Keratinocyte (primary cell): ENCODE measurements at regions not wholly inside any gene's neighbourhood (a gene's known extent, or its start where the extent isn't known, plus 50 kb on each side); places are given as distances from the start of the nearest gene placed in this dataset.

Source experiments
- DNase-seq: peaks from one replicate; pipeline ENCODE4 v3.0.0-alpha.2; 2011; ENCODE audit warnings: low read depth, missing footprints, low spot score
- FAIRE-seq: peaks from 2 replicates; lab custom pipeline; 2011; peaks lifted over from hg19 to GRCh38; lab: Jason Lieb, UNC
- H2AFZ ChIP-seq: 2 replicates; pipeline ENCODE4 v1.6.0; 2012; ENCODE audit warnings: low read length, control low read depth, inconsistent platforms; ENCODE audit not compliant: control insufficient read depth
- H3K27ac ChIP-seq: 2 replicates; pipeline ENCODE4 v1.5.1; 2011; ENCODE audit warnings: low read length; ENCODE audit not compliant: control insufficient read depth, insufficient read depth
- H3K27me3 ChIP-seq: 3 replicates; pipeline ENCODE4 v1.6.0; 2011; ENCODE audit warnings: low read length; ENCODE audit not compliant: control insufficient read depth, insufficient read depth; ENCODE audit errors: extremely low read depth
- H3K36me3 ChIP-seq, 2 experiments: 2 replicates in 1 of 2; 3 replicates in 1 of 2; pipeline ENCODE4 v1.5.1; 2011; ENCODE audit warnings: low read length in 2 of 2, mild to moderate bottlenecking in 1 of 2; ENCODE audit not compliant: control insufficient read depth in 2 of 2, insufficient read depth in 2 of 2; ENCODE audit errors: extremely low read depth in 1 of 2
- H3K4me1 ChIP-seq: 3 replicates; pipeline ENCODE4 v1.5.1; 2011; ENCODE audit warnings: low read length; ENCODE audit not compliant: control insufficient read depth, insufficient read depth; ENCODE audit errors: extremely low read depth
- H3K4me2 ChIP-seq: 3 replicates; pipeline ENCODE4 v1.6.0; 2011; ENCODE audit warnings: low read depth, low read length; ENCODE audit not compliant: control insufficient read depth, insufficient read depth; ENCODE audit errors: extremely low read depth
- H3K4me3 ChIP-seq, 3 experiments: fragments of 200-600 bp in 1 of 3; sonication (generic) in 1 of 3; 2 replicates in 2 of 3; 3 replicates in 1 of 3; pipeline ENCODE4 v1.5.1; 2011 to 2016; ENCODE audit warnings: low read length in 3 of 3, mild to moderate bottlenecking in 3 of 3, control low read depth in 2 of 3, inconsistent platforms in 1 of 3, low read depth in 1 of 3, mixed read lengths in 1 of 3, mixed run types in 1 of 3, moderate library complexity in 1 of 3; ENCODE audit not compliant: control insufficient read depth in 2 of 3, insufficient read depth in 2 of 3; ENCODE audit errors: extremely low read depth in 1 of 3
- H3K79me2 ChIP-seq: 2 replicates; pipeline ENCODE4 v1.6.0; 2012; ENCODE audit warnings: low read length; ENCODE audit not compliant: control insufficient read depth, insufficient read depth
- H3K9ac ChIP-seq: 3 replicates; pipeline ENCODE4 v1.6.0; 2011; ENCODE audit warnings: low read length; ENCODE audit not compliant: control insufficient read depth, insufficient read depth; ENCODE audit errors: extremely low read depth
- H3K9me1 ChIP-seq: 3 replicates; pipeline ENCODE4 v1.6.0; 2011; ENCODE audit warnings: low read length; ENCODE audit not compliant: control insufficient read depth, insufficient read depth; ENCODE audit errors: extremely low read depth
- H3K9me3 ChIP-seq: 2 replicates; pipeline ENCODE4 v1.5.1; 2012; ENCODE audit warnings: low read depth, low read length; ENCODE audit not compliant: control insufficient read depth
- H4K20me1 ChIP-seq: 3 replicates; pipeline ENCODE4 v1.6.0; 2011; ENCODE audit warnings: low read length; ENCODE audit not compliant: control insufficient read depth, insufficient read depth; ENCODE audit errors: extremely low read depth
- EZH2 ChIP-seq: IDR thresholded peaks from one replicate; pipeline ENCODE4 v1.6.1; 2012; ENCODE audit warnings: inconsistent platforms, mild to moderate bottlenecking, low read length, moderate library complexity
- dilution Hi-C: fragments of 300-500 bp; cut with MboI; formaldehyde crosslinking; loops from one replicate; pipeline ENCODE4 v1.7.0; 2020; ENCODE audit warnings: low sequenced_read_pairs; ENCODE audit not compliant: extremely low pct_ligation_motif_present
- TF ChIP-seq, protein P1 (sequence below), 3 experiments: IDR thresholded peaks in 1 of 3; conservative IDR thresholded peaks in 1 of 3; optimal IDR thresholded peaks in 1 of 3; 2 replicates in 2 of 3; 3 replicates in 1 of 3; pipeline versions ENCODE3 to v1.5.1; 2011; ENCODE audit warnings: low read length in 3 of 3, mild to moderate bottlenecking in 3 of 3, moderate library complexity in 2 of 3, control low read depth in 1 of 3, inconsistent platforms in 1 of 3; ENCODE audit not compliant: insufficient read depth in 2 of 3; ENCODE audit errors: extremely low read depth in 1 of 3

DNA sequence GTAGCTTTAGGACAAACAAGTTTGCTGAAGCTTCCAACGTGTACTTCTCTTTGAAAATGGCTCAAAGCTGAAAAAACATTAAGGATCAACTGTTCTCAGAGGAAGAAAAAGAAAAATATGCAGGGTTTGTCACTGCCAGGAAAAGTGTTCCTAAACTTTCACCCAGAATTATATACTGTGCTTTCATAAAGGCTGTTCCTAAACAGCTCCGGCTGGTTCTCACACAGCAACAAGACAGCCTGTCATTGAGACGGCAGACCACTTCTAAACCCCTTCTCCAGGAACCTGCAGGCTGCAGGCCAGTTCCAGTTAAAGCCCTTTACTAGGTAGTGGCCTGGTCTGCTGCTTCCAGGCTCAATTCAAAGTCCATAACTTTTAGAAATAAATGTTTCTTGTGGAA, 97.4 kb upstream of the SOX4 start:
- no peaks in the 10 kb centered on the region for H4K20me1 ChIP-seq
- H3K4me1 ChIP-seq = no peaks in the 10 kb centered on the region
- H2AFZ ChIP-seq = no peak overlapping the region
- no peaks in the 10 kb centered on the region for H3K36me3 ChIP-seq
- H3K9ac ChIP-seq = no peak overlapping the region
- no peak overlapping the region for H3K27ac ChIP-seq
- dilution Hi-C loops = no loop called here
- no peak for FAIRE-seq
- H3K9me1 ChIP-seq = no peaks in the 10 kb centered on the region
- no peaks in the 10 kb centered on the region for H3K9me3 ChIP-seq
- TF ChIP-seq EZH2 = no peak
- TF ChIP-seq, protein P1, sequence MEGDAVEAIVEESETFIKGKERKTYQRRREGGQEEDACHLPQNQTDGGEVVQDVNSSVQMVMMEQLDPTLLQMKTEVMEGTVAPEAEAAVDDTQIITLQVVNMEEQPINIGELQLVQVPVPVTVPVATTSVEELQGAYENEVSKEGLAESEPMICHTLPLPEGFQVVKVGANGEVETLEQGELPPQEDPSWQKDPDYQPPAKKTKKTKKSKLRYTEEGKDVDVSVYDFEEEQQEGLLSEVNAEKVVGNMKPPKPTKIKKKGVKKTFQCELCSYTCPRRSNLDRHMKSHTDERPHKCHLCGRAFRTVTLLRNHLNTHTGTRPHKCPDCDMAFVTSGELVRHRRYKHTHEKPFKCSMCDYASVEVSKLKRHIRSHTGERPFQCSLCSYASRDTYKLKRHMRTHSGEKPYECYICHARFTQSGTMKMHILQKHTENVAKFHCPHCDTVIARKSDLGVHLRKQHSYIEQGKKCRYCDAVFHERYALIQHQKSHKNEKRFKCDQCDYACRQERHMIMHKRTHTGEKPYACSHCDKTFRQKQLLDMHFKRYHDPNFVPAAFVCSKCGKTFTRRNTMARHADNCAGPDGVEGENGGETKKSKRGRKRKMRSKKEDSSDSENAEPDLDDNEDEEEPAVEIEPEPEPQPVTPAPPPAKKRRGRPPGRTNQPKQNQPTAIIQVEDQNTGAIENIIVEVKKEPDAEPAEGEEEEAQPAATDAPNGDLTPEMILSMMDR (optimal IDR thresholded peaks at IDR 0.05 in 1 of 3, IDR thresholded peaks at IDR 0.05 in 1 of 3, conservative IDR thresholded peaks at IDR 0.05 in 1 of 3; ENCODE audit: extremely low read depth in 1 of 3, insufficient read depth in 2 of 3, low read length in 3 of 3) = no peak
- DNase-seq = no peak
- H3K27me3 ChIP-seq = no peaks in the 10 kb centered on the region
- H3K4me3 ChIP-seq = no peak overlapping the region
- H3K4me2 ChIP-seq = no peak overlapping the region
- H3K79me2 ChIP-seq = no peaks in the 10 kb centered on the region

DNA sequence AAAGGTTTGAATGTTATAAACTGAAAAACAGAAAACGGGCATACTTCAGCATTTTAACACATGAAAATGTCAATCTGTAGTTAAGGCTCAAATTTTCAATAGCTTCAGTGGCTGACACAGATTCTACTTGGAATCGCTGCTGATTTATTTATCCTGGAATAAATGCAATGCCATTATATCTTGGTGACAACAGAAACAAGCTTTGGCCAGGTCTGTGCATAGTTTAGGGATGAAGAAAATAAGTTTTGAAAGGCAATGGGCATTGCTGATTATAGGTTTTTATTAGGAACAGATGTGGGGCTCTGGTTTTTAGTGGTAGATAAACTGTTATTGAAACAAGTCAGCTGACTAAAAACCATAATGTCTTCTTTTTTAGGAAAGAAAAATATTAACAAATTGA, 96.8 kb upstream of the SOX4 start:
- DNase-seq (no peak), FAIRE-seq (no peak)
- Histone ChIP-seq H3K4me2 (no peak overlapping the region), H3K4me3 (no peak overlapping the region), H2AFZ (no peak overlapping the region), H3K9me1 (no peaks in the 10 kb centered on the region), H3K9ac (no peak overlapping the region), H3K9me3 (no peaks in the 10 kb centered on the region), H3K79me2 (no peaks in the 10 kb centered on the region), H3K36me3 (no peaks in the 10 kb centered on the region), H3K27me3 (no peaks in the 10 kb centered on the region), H3K27ac (no peak overlapping the region), H4K20me1 (no peaks in the 10 kb centered on the region), H3K4me1 (no peaks in the 10 kb centered on the region)
- no peak for TF ChIP-seq EZH2
- dilution Hi-C loops = no loop called here

DNA sequence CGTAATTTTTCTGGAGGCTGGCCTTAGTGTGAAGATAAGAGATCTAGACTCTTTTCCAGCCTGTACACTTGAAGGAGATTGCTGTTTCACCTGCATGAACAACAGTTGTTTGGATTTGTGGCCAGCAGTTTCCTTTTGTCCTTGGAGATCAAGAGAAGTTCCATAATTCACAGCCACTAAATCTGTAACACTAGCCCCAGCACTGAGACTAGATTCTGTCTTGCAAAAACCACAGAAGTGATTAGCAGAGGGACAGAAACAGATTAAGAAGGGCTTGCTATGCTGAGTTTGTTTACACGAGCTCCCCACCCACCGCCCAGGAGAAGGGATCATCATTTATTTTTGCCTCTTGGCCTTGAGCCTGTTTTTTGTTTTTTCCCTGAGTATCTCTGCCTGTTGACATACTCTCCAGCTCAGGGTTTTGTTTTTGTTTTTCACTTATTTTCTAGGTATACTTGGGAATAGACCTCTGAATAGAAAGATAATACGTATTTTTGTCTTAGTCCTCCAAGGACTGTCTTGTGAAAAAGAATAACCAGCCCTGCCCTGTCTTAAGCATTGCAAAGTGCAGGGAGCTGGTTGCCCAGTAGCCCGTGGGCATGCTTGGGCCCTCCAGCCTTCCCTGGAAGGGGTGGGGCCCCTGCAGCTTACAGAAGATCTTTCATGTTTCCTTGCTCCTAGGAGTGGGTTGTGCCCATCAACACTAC, 93.1 kb upstream of the SOX4 start:
- TF ChIP-seq, protein P1 (optimal IDR thresholded peaks at IDR 0.05 in 1 of 3, IDR thresholded peaks at IDR 0.05 in 1 of 3, conservative IDR thresholded peaks at IDR 0.05 in 1 of 3; ENCODE audit: extremely low read depth in 1 of 3, insufficient read depth in 2 of 3, low read length in 3 of 3) = no peak
- no peak for TF ChIP-seq EZH2
- H3K9me3 ChIP-seq = no peaks in the 10 kb centered on the region
- FAIRE-seq = no peak
- H2AFZ ChIP-seq = no peak overlapping the region
- H3K79me2 ChIP-seq = no peaks in the 10 kb centered on the region
- no peaks in the 10 kb centered on the region for H3K27me3 ChIP-seq
- H3K9ac ChIP-seq = no peak overlapping the region
- no peak overlapping the region for H3K27ac ChIP-seq
- peaks cover 2% of the 10 kb centered on the region for H3K4me1 ChIP-seq
- dilution Hi-C loops = no loop called here
- H3K4me2 ChIP-seq = no peak overlapping the region
- no peak for DNase-seq
- no peaks in the 10 kb centered on the region for H3K9me1 ChIP-seq
- H4K20me1 ChIP-seq = no peaks in the 10 kb centered on the region
- no peaks in the 10 kb centered on the region for H3K36me3 ChIP-seq
- H3K4me3 ChIP-seq = no peak overlapping the region
